NT2/D1 (cell line): ENCODE measurements at regions not wholly inside any gene's neighbourhood (a gene's known extent, or its start where the extent isn't known, plus 50 kb on each side); places are given as distances from the start of the nearest gene placed in this dataset.

ENCODE experiments used
- DNase-seq: peaks from one replicate; pipeline ENCODE4 v3.0.0-alpha.2; 2011; ENCODE audit warnings: low read depth, low spot score
- H3K27me3 ChIP-seq: 2 replicates; pipeline ENCODE4 v1.6.0; 2011; ENCODE audit warnings: mild to moderate bottlenecking; ENCODE audit not compliant: insufficient read length, insufficient read depth
- H3K36me3 ChIP-seq: 2 replicates; pipeline ENCODE4 v1.6.1; 2011; ENCODE audit warnings: mild to moderate bottlenecking, low read length, mixed read lengths; ENCODE audit not compliant: insufficient read depth, insufficient read length
- H3K4me1 ChIP-seq: 2 replicates; pipeline ENCODE4 v1.5.1; 2011; ENCODE audit not compliant: insufficient read depth, insufficient read length
- H3K4me3 ChIP-seq: 2 replicates; pipeline ENCODE4 v1.5.1; 2011; ENCODE audit warnings: low read depth; ENCODE audit not compliant: insufficient read length
- H3K9ac ChIP-seq: 2 replicates; pipeline ENCODE4 v1.6.0; 2011; ENCODE audit warnings: low read depth; ENCODE audit not compliant: insufficient read length
- H3K9me3 ChIP-seq: 2 replicates; pipeline ENCODE4 v1.5.1; 2011; ENCODE audit warnings: mild to moderate bottlenecking, low read length; ENCODE audit not compliant: insufficient read depth
- SUZ12 ChIP-seq: IDR thresholded peaks from 2 replicates; pipeline ENCODE4 v1.6.1; 2011; ENCODE audit not compliant: insufficient read length, insufficient read depth; ENCODE audit errors: extremely low read depth
- YY1 ChIP-seq: IDR thresholded peaks from 2 replicates; pipeline ENCODE4 v1.6.1; 2011; ENCODE audit not compliant: insufficient read length, insufficient read depth
- ZNF274 ChIP-seq: IDR thresholded peaks from 2 replicates; pipeline ENCODE4 v1.6.1; 2011; ENCODE audit warnings: mild to moderate bottlenecking, low read depth, low read length

- no peak for DNase-seq
- Histone ChIP-seq H3K27me3 (no peaks in the 10 kb centered on the region), H3K36me3 (no peaks in the 10 kb centered on the region), H3K4me1 (no peaks in the 10 kb centered on the region), H3K9ac (no peak overlapping the region), H3K9me3 (no peaks in the 10 kb centered on the region), H3K4me3 (no peak overlapping the region)
- TF ChIP-seq SUZ12 (no peak), YY1 (no peak), ZNF274 (no peak)
Observed at GRCh38 chrX:137742846-137743245, 176.9 kb downstream of the ZIC3 start.

DNA sequence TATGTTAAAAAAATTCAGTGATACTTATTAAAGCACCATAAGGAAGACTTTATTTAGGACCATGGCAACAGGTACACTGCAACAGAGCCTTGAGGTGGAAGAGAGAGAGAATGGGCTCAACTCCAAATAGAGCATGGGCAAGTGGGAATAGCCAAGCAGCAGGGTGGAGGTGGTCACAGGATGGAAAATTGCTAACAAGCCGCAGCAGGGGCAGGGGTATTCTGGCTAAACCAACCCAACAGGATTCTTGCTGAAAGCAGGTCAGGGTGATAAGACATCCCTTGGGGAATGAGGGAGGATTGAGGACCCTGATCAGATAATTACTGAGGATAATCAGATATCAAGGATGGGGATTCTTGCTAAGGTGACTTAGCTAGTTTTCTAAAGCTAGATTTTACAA lies 177.5 kb downstream of the ZIC3 start:
- TF ChIP-seq SUZ12, result no peak
- no peak for TF ChIP-seq YY1
- no peak for TF ChIP-seq ZNF274
- Histone ChIP-seq H3K27me3 (no peaks in the 10 kb centered on the region), H3K36me3 (no peaks in the 10 kb centered on the region), H3K9me3 (no peaks in the 10 kb centered on the region), H3K9ac (no peak overlapping the region), H3K4me3 (no peak overlapping the region), H3K4me1 (no peaks in the 10 kb centered on the region)
- DNase-seq, result no peak

GRCh38 chrX:137746289-137746688 lies 180.4 kb downstream of the ZIC3 start:
- no peaks in the 10 kb centered on the region for H3K36me3 ChIP-seq
- H3K4me1 ChIP-seq, result no peaks in the 10 kb centered on the region
- H3K9ac ChIP-seq, result no peak overlapping the region
- H3K9me3 ChIP-seq, result no peaks in the 10 kb centered on the region
- DNase-seq, result no peak
- H3K4me3 ChIP-seq, result no peak overlapping the region
- TF ChIP-seq SUZ12 (no peak), YY1 (no peak), ZNF274 (no peak)
- no peaks in the 10 kb centered on the region for H3K27me3 ChIP-seq

DNA sequence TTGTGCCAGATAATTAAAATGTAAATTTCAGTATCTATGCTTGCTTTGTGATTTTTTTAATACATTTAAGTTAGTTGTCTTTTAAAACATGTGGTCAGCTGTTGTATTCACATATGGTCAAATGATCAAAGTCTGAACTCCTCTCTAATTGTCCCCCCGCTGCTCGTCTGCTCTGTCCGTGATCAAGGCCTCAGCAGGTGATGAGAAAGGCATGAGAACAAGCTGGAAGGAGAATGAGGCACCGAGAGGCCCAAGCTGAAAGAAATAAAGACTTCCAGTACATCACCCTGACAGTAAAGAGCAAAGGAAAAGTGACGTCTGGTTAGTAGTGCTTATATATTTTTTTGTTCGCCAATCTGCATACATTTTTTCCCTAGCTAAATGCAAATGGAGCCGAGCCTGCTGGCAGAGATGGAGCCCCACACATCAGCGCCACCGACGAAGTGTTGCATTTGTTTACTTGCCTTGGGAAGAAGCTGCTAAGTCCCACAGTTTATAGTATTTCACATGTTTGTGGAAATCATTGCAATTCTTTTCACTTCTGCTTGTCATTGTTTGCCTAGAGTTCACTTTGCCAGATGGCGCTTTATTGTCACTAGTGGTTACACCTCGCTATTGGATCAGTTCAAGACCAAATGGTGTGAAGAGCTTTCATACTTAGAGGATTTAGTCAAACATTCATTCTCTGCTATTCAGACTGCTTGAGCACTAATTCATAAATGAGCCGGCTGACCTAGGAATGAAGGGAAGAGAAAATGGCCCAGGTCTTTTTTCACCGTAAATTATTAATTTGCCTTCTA lies 181.5 kb downstream of the ZIC3 start:
- no peaks in the 10 kb centered on the region for H3K9me3 ChIP-seq
- no peaks in the 10 kb centered on the region for H3K4me1 ChIP-seq
- TF ChIP-seq ZNF274, result no peak
- TF ChIP-seq YY1, result no peak
- TF ChIP-seq SUZ12, result no peak
- no peak overlapping the region for H3K4me3 ChIP-seq
- no peaks in the 10 kb centered on the region for H3K36me3 ChIP-seq
- H3K27me3 ChIP-seq, result no peaks in the 10 kb centered on the region
- H3K9ac ChIP-seq, result no peak overlapping the region
- peak; percentile 66 for DNase-seq

DNA sequence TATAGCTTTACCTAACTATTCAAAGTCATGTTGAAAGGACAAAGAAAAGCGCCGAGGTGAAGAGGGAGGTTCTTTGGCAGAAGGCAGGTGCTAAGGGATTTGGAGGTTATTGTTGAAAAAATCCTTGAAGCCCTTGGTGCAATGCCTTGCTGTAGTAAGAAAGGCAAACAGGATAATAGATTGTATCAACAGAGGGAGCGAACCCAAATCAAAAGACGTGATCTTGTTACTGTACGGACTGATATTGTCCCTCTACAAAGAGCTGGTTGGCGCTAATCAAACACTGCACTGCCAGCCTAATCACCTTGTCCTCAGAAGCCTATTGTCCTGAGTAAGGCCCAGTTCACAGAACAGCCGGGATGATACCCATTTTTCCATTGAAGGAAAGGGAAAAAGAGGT lies 182.9 kb downstream of the ZIC3 start:
- Histone ChIP-seq H3K4me1 (no peaks in the 10 kb centered on the region), H3K36me3 (no peaks in the 10 kb centered on the region), H3K9me3 (no peaks in the 10 kb centered on the region), H3K9ac (no peak overlapping the region), H3K27me3 (no peaks in the 10 kb centered on the region), H3K4me3 (no peak overlapping the region)
- DNase-seq, result no peak
- no peak for TF ChIP-seq ZNF274
- TF ChIP-seq YY1, result no peak
- TF ChIP-seq SUZ12, result no peak

DNA sequence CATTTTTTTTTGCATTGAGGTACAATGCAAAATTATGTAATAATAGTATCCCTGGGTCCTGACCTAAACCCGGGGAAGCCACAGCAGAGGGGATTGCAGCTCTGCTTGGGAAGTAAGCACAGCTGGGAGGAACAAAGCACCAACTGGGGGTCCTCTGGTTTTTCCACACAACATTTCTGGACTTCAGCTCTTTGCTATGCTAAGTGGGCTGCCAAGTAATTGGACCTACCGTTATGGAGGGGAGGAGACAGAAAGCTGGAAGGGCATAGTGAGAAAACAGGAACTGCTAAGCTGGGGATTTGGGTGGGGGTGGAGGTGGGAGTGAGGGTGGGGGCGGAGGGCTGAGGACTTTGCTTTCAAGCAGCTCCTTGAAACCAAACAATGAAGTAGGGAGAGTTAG lies 183.3 kb downstream of the ZIC3 start:
- Histone ChIP-seq H3K4me1 (no peaks in the 10 kb centered on the region), H3K36me3 (no peaks in the 10 kb centered on the region), H3K9me3 (no peaks in the 10 kb centered on the region), H3K27me3 (no peaks in the 10 kb centered on the region), H3K4me3 (no peak overlapping the region), H3K9ac (no peak overlapping the region)
- no peak for DNase-seq
- TF ChIP-seq YY1, result no peak
- TF ChIP-seq SUZ12, result no peak
- no peak for TF ChIP-seq ZNF274

- H3K9ac ChIP-seq, result no peak overlapping the region
- no peak for DNase-seq
- TF ChIP-seq YY1, result no peak
- TF ChIP-seq SUZ12, result no peak
- TF ChIP-seq ZNF274, result no peak
- no peaks in the 10 kb centered on the region for H3K36me3 ChIP-seq
- no peaks in the 10 kb centered on the region; the same call in 1 of the 2 replicates for H3K9me3 ChIP-seq
- H3K4me1 ChIP-seq, result no peaks in the 10 kb centered on the region
- H3K4me3 ChIP-seq, result no peak overlapping the region
- no peaks in the 10 kb centered on the region for H3K27me3 ChIP-seq
Observed at GRCh38 chrX:137771537-137771936, 205.6 kb downstream of the ZIC3 start.
